Fibroblast of lung (primary cell): ENCODE measurements at regions not wholly inside any gene's neighbourhood (a gene's known extent, or its start where the extent isn't known, plus 50 kb on each side); places are given as distances from the start of the nearest gene placed in this dataset.

Source experiments
- DNase-seq, 2 donors: peaks; one replicate each; pipeline versions ENCODE4 v3.0.0 to v3.0.0-alpha.2; 2010; ENCODE audit warnings: low read depth in 2 of 2
- H2AFZ ChIP-seq: 2 replicates; pipeline ENCODE4 v1.5.1; 2012; ENCODE audit warnings: low read length, control low read depth, inconsistent platforms
- H3K27ac ChIP-seq: 2 replicates; pipeline ENCODE4 v1.5.1; 2011; ENCODE audit warnings: low read length, control low read depth; ENCODE audit not compliant: insufficient read depth
- H3K27me3 ChIP-seq: 2 replicates; pipeline ENCODE4 v1.5.1; 2011; ENCODE audit warnings: mild to moderate bottlenecking, low read length; ENCODE audit not compliant: control insufficient read depth, insufficient read depth
- H3K36me3 ChIP-seq: 2 replicates; pipeline ENCODE4 v1.5.1; 2011; ENCODE audit warnings: low read length; ENCODE audit not compliant: control insufficient read depth, insufficient read depth
- H3K4me1 ChIP-seq: 2 replicates; pipeline ENCODE4 v1.5.1; 2011; ENCODE audit warnings: low read length; ENCODE audit not compliant: control insufficient read depth, insufficient read depth; ENCODE audit errors: extremely low read depth
- H3K4me2 ChIP-seq: 2 replicates; pipeline ENCODE4 v1.5.1; 2011; ENCODE audit warnings: low read length, control low read depth; ENCODE audit not compliant: insufficient read depth; ENCODE audit errors: extremely low read depth
- H3K4me3 ChIP-seq, 4 experiments: fragments of 200-600 bp in 1 of 4; sonication (generic) in 1 of 4; replicated peaks in 1 of 4; 2 replicates each; pipeline ENCODE4 v1.5.1; 2011 to 2016; ENCODE audit warnings: low read length in 4 of 4, low read depth in 3 of 4, mild to moderate bottlenecking in 3 of 4, control low read depth in 2 of 4, inconsistent platforms in 1 of 4, mixed read lengths in 1 of 4; ENCODE audit not compliant: insufficient read depth in 1 of 4; ENCODE audit errors: control extremely low read depth in 1 of 4
- H3K79me2 ChIP-seq: 2 replicates; pipeline ENCODE4 v1.5.1; 2012; ENCODE audit warnings: mild to moderate bottlenecking, low read length, inconsistent platforms; ENCODE audit not compliant: control insufficient read depth, insufficient read depth
- H3K9ac ChIP-seq: 2 replicates; pipeline ENCODE4 v1.5.1; 2011; ENCODE audit warnings: mild to moderate bottlenecking, low read length, control low read depth; ENCODE audit not compliant: insufficient read depth
- H3K9me3 ChIP-seq: 2 replicates; pipeline ENCODE4 v1.5.1; 2012; ENCODE audit warnings: low read depth, low read length; ENCODE audit not compliant: control insufficient read depth, insufficient read depth
- H4K20me1 ChIP-seq: 2 replicates; pipeline ENCODE4 v1.5.1; 2011; ENCODE audit warnings: low read length; ENCODE audit not compliant: control insufficient read depth, insufficient read depth; ENCODE audit errors: extremely low read depth
- EZH2 ChIP-seq: IDR thresholded peaks from 2 replicates; pipeline ENCODE4 v1.5.1; 2012; ENCODE audit warnings: low read length, control low read depth, mild to moderate bottlenecking; ENCODE audit errors: missing control alignments
- TF ChIP-seq, protein P1 (sequence below), 2 donors: IDR thresholded peaks in 1 of 2; conservative IDR thresholded peaks in 1 of 2; 1 replicate in 1 of 2; 2 replicates in 1 of 2; pipeline ENCODE4 v1.5.1; 2011 to 2012; ENCODE audit warnings: low read length in 2 of 2, control low read depth in 1 of 2, inconsistent platforms in 1 of 2, low read depth in 1 of 2, mild to moderate bottlenecking in 1 of 2

- no peak overlapping the region for H3K4me3 ChIP-seq
- no peaks in the 10 kb centered on the region for H3K4me1 ChIP-seq
- no peak overlapping the region for H2AFZ ChIP-seq
- H3K9ac ChIP-seq = no peak overlapping the region
- H3K79me2 ChIP-seq = no peaks in the 10 kb centered on the region
- no peaks in the 10 kb centered on the region for H3K9me3 ChIP-seq
- peak; percentile 68 to 91 for DNase-seq
- H3K4me2 ChIP-seq = no peak overlapping the region
- H3K27me3 ChIP-seq = no peaks in the 10 kb centered on the region
- no peak overlapping the region for H3K27ac ChIP-seq
- TF ChIP-seq, protein P1, sequence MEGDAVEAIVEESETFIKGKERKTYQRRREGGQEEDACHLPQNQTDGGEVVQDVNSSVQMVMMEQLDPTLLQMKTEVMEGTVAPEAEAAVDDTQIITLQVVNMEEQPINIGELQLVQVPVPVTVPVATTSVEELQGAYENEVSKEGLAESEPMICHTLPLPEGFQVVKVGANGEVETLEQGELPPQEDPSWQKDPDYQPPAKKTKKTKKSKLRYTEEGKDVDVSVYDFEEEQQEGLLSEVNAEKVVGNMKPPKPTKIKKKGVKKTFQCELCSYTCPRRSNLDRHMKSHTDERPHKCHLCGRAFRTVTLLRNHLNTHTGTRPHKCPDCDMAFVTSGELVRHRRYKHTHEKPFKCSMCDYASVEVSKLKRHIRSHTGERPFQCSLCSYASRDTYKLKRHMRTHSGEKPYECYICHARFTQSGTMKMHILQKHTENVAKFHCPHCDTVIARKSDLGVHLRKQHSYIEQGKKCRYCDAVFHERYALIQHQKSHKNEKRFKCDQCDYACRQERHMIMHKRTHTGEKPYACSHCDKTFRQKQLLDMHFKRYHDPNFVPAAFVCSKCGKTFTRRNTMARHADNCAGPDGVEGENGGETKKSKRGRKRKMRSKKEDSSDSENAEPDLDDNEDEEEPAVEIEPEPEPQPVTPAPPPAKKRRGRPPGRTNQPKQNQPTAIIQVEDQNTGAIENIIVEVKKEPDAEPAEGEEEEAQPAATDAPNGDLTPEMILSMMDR (conservative IDR thresholded peaks at IDR 0.05 in 1 of 2, IDR thresholded peaks at IDR 0.05 in 1 of 2; ENCODE audit: low read depth in 1 of 2, low read length in 2 of 2) = no peak
- no peak for TF ChIP-seq EZH2
- no peaks in the 10 kb centered on the region for H4K20me1 ChIP-seq
- H3K36me3 ChIP-seq = no peaks in the 10 kb centered on the region
Observed at GRCh38 chr5:104540448-104540847, 977.9 kb upstream of the NUDT12 start.

- Histone ChIP-seq H3K27me3 (no peaks in the 10 kb centered on the region), H3K9me3 (no peaks in the 10 kb centered on the region), H3K4me3 (no peak overlapping the region), H3K79me2 (no peaks in the 10 kb centered on the region), H3K4me1 (no peaks in the 10 kb centered on the region), H4K20me1 (no peaks in the 10 kb centered on the region), H3K4me2 (no peak overlapping the region), H2AFZ (no peak overlapping the region), H3K27ac (no peak overlapping the region), H3K36me3 (no peaks in the 10 kb centered on the region), H3K9ac (no peak overlapping the region)
- TF ChIP-seq, protein P1 (conservative IDR thresholded peaks at IDR 0.05 in 1 of 2, IDR thresholded peaks at IDR 0.05 in 1 of 2; ENCODE audit: low read depth in 1 of 2, low read length in 2 of 2) = no peak
- TF ChIP-seq EZH2 = no peak
- peak; percentile 19 to 30 for DNase-seq
Observed at GRCh38 chr5:104539618-104540350, 977.2 kb upstream of the NUDT12 start.

GRCh38 chr5:104538734-104539133 is 976.1 kb upstream of the NUDT12 start:
- no peaks in the 10 kb centered on the region for H3K79me2 ChIP-seq
- H3K27me3 ChIP-seq = no peaks in the 10 kb centered on the region
- H3K27ac ChIP-seq = no peak overlapping the region
- no peak overlapping the region for H2AFZ ChIP-seq
- no peaks in the 10 kb centered on the region for H4K20me1 ChIP-seq
- no peaks in the 10 kb centered on the region for H3K4me1 ChIP-seq
- no peak overlapping the region for H3K4me3 ChIP-seq
- no peak for DNase-seq
- H3K4me2 ChIP-seq = no peak overlapping the region
- H3K36me3 ChIP-seq = no peaks in the 10 kb centered on the region
- TF ChIP-seq, protein P1 (conservative IDR thresholded peaks at IDR 0.05 in 1 of 2, IDR thresholded peaks at IDR 0.05 in 1 of 2; ENCODE audit: low read depth in 1 of 2, low read length in 2 of 2) = no peak
- no peak for TF ChIP-seq EZH2
- no peaks in the 10 kb centered on the region for H3K9me3 ChIP-seq
- no peak overlapping the region for H3K9ac ChIP-seq
